DOHH2 (cell line): ENCODE measurements at regions not wholly inside any gene's neighbourhood (a gene's known extent, or its start where the extent isn't known, plus 50 kb on each side); places are given as distances from the start of the nearest gene placed in this dataset.

ENCODE experiments used
- CTCF ChIP-seq: fragments of 200-600 bp; sonication (generic); IDR thresholded peaks from one replicate; pipeline ENCODE4 v1.5.1; 2014; ENCODE audit warnings: antibody characterized with exemption, mild to moderate bottlenecking, low read depth, low read length; ENCODE audit not compliant: poor library complexity, severe bottlenecking
- EZH2phosphoT487 ChIP-seq: fragments of 200-600 bp; sonication (generic); IDR thresholded peaks from 2 replicates; pipeline ENCODE4 v1.6.1; 2017; ENCODE audit warnings: borderline replicate concordance, mild to moderate bottlenecking, antibody characterized with exemption, low read length, moderate library complexity, mixed read lengths

GRCh38 chr4:162241857-162242256 is 78.1 kb upstream of the FSTL5 start:
- TF ChIP-seq CTCF = no peak
- no peak for TF ChIP-seq EZH2phosphoT487
